WTC11 (cell line): ENCODE measurements at regions not wholly inside any gene's neighbourhood (a gene's known extent, or its start where the extent isn't known, plus 50 kb on each side); places are given as distances from the start of the nearest gene placed in this dataset.

Source experiments
- ATAC-seq: fragments of 200-7000 bp; cut with Tn5 transposase; 2 replicates; pipeline ENCODE4 v1.10.0; 2021; ENCODE audit warnings: mild to moderate bottlenecking, moderate library complexity
- CTCF ChIA-PET: fragments of 300-600 bp; sonication (Branson Sonifier 250); formaldehyde crosslinking; loops from one replicate; lab custom pipeline; 2021; ENCODE audit warnings: antibody characterized with exemption; lab: Charles Lee
- POLR2A ChIA-PET: fragments of 350-600 bp; sonication (Branson Sonifier 250); formaldehyde crosslinking; loops from one replicate; lab custom pipeline; 2021; ENCODE audit warnings: antibody characterized with exemption; lab: Charles Lee
- DNase-seq: peaks from one replicate; pipeline ENCODE4 v3.0.0; 2021; ENCODE audit warnings: low spot score
- H3K27ac Mint-ChIP-seq: 2 replicates; pipeline ENCODE4 v1.8.0; 2021; ENCODE audit warnings: mixed read lengths
- H3K27me3 Mint-ChIP-seq: 2 replicates; pipeline ENCODE4 v1.8.0; 2021; ENCODE audit warnings: low read depth, mild to moderate bottlenecking, moderate library complexity, mixed read lengths
- H3K36me3 Mint-ChIP-seq: 2 replicates; pipeline ENCODE4 v1.8.0; 2021; ENCODE audit warnings: mixed read lengths
- H3K4me1 Mint-ChIP-seq: 2 replicates; pipeline ENCODE4 v1.8.0; 2022; ENCODE audit warnings: mixed read lengths
- H3K4me3 Mint-ChIP-seq: 2 replicates; pipeline ENCODE4 v1.8.0; 2021; ENCODE audit warnings: mild to moderate bottlenecking, moderate library complexity, mixed read lengths
- H3K9me3 Mint-ChIP-seq: 2 replicates; pipeline ENCODE4 v1.8.0; 2021; ENCODE audit warnings: mixed read lengths
- AR ChIP-seq: fragments of 250-450 bp; sonication (Bioruptor Pico); IDR thresholded peaks from 2 replicates; pipeline ENCODE4 v1.9.0; 2021; ENCODE audit warnings: mild to moderate bottlenecking
- ATF1 ChIP-seq: sonication (generic); formaldehyde crosslinking; IDR thresholded peaks from 2 replicates; pipeline ENCODE4 v1.8.1; 2023; ENCODE audit warnings: mild to moderate bottlenecking, moderate library complexity, missing genetic modification reagents
- ATF2 ChIP-seq: sonication (generic); formaldehyde crosslinking; IDR thresholded peaks from 2 replicates; pipeline ENCODE4 v1.8.1; 2022; ENCODE audit warnings: low read depth, missing genetic modification reagents, borderline replicate concordance
- E2F5 ChIP-seq: sonication (generic); formaldehyde crosslinking; IDR thresholded peaks from 2 replicates; pipeline ENCODE4 v1.8.1; 2022; ENCODE audit warnings: mild to moderate bottlenecking, moderate library complexity, missing genetic modification reagents
- ELF4 ChIP-seq: sonication (generic); formaldehyde crosslinking; IDR thresholded peaks from 2 replicates; pipeline ENCODE4 v1.8.1; 2022; ENCODE audit warnings: low read depth, mild to moderate bottlenecking, moderate library complexity, missing genetic modification reagents
- ETV6 ChIP-seq: sonication (generic); formaldehyde crosslinking; IDR thresholded peaks from 2 replicates; pipeline ENCODE4 v1.8.1; 2022; ENCODE audit warnings: mild to moderate bottlenecking, missing genetic modification reagents
- FOXP4 ChIP-seq: sonication (generic); formaldehyde crosslinking; IDR thresholded peaks from 2 replicates; pipeline ENCODE4 v1.8.0; 2022; ENCODE audit warnings: mild to moderate bottlenecking, missing genetic modification reagents
- GABPB1 ChIP-seq: sonication (generic); formaldehyde crosslinking; IDR thresholded peaks from 2 replicates; pipeline ENCODE4 v1.8.1; 2023; ENCODE audit warnings: mild to moderate bottlenecking, missing genetic modification reagents
- MXD4 ChIP-seq: fragments of 250-450 bp; sonication (Bioruptor Pico); IDR thresholded peaks from 2 replicates; pipeline ENCODE4 v1.8.0; 2021; ENCODE audit warnings: mild to moderate bottlenecking, moderate library complexity, borderline replicate concordance
- NFATC4 ChIP-seq: fragments of 250-450 bp; sonication (Bioruptor Pico); IDR thresholded peaks from 2 replicates; pipeline ENCODE4 v1.9.0; 2021; ENCODE audit warnings: mild to moderate bottlenecking
- NFE2L1 ChIP-seq: sonication (generic); formaldehyde crosslinking; IDR thresholded peaks from 2 replicates; pipeline ENCODE4 v1.8.1; 2023; ENCODE audit warnings: missing genetic modification reagents
- NR1H2 ChIP-seq: sonication (generic); formaldehyde crosslinking; IDR thresholded peaks from 2 replicates; pipeline ENCODE4 v1.9.0; 2021; ENCODE audit warnings: mild to moderate bottlenecking, moderate library complexity, missing genetic modification reagents
- SMAD3 ChIP-seq: sonication (generic); formaldehyde crosslinking; IDR thresholded peaks from 2 replicates; pipeline ENCODE4 v1.8.0; 2022; ENCODE audit warnings: missing genetic modification reagents, mild to moderate bottlenecking, borderline replicate concordance
- SMAD4 ChIP-seq: sonication (generic); formaldehyde crosslinking; IDR thresholded peaks from 2 replicates; pipeline ENCODE4 v1.8.0; 2022; ENCODE audit warnings: mild to moderate bottlenecking, missing genetic modification reagents
- SOX15 ChIP-seq: fragments of 250-450 bp; sonication (Bioruptor Pico); IDR thresholded peaks from 2 replicates; pipeline ENCODE4 v1.9.0; 2021; ENCODE audit warnings: mild to moderate bottlenecking
- SP1 ChIP-seq: sonication (generic); formaldehyde crosslinking; conservative IDR thresholded peaks from 2 replicates; pipeline ENCODE4 v1.8.1; 2022; ENCODE audit warnings: missing genetic modification reagents
- TEAD4 ChIP-seq: sonication (generic); formaldehyde crosslinking; IDR thresholded peaks from 2 replicates; pipeline ENCODE4 v1.8.0; 2022; ENCODE audit warnings: mild to moderate bottlenecking, missing genetic modification reagents
- USF1 ChIP-seq: sonication (generic); formaldehyde crosslinking; IDR thresholded peaks from 2 replicates; pipeline ENCODE4 v1.8.0; 2022; ENCODE audit warnings: mild to moderate bottlenecking, missing genetic modification reagents
- USF2 ChIP-seq: sonication (generic); formaldehyde crosslinking; IDR thresholded peaks from 2 replicates; pipeline ENCODE4 v1.8.1; 2023; ENCODE audit warnings: mild to moderate bottlenecking, missing genetic modification reagents, moderate library complexity
- ZBTB21 ChIP-seq: sonication (generic); formaldehyde crosslinking; IDR thresholded peaks from 2 replicates; pipeline ENCODE4 v1.8.1; 2023; ENCODE audit warnings: mild to moderate bottlenecking, missing genetic modification reagents, borderline replicate concordance
- ZBTB43 ChIP-seq: sonication (generic); formaldehyde crosslinking; IDR thresholded peaks from 2 replicates; pipeline ENCODE4 v1.8.1; 2023; ENCODE audit warnings: mild to moderate bottlenecking, missing genetic modification reagents
- ZNF219 ChIP-seq: sonication (generic); formaldehyde crosslinking; IDR thresholded peaks from 2 replicates; pipeline ENCODE4 v1.8.0; 2023; ENCODE audit warnings: missing genetic modification reagents, mild to moderate bottlenecking, borderline replicate concordance
- ZNF263 ChIP-seq: sonication (generic); formaldehyde crosslinking; IDR thresholded peaks from 2 replicates; pipeline ENCODE4 v1.8.1; 2022; ENCODE audit warnings: low read depth, mild to moderate bottlenecking, moderate library complexity, missing genetic modification reagents
- ZNF317 ChIP-seq: sonication (generic); formaldehyde crosslinking; IDR thresholded peaks from 2 replicates; pipeline ENCODE4 v1.8.1; 2023; ENCODE audit warnings: low read depth, mild to moderate bottlenecking, moderate library complexity, missing genetic modification reagents, borderline replicate concordance
- ZNF416 ChIP-seq: fragments of 250-450 bp; sonication (Bioruptor Pico); IDR thresholded peaks from 2 replicates; pipeline ENCODE4 v1.9.0; 2021; ENCODE audit warnings: mild to moderate bottlenecking, inconsistent platforms
- ZNF423 ChIP-seq: fragments of 250-450 bp; sonication (Bioruptor Pico); IDR thresholded peaks from 2 replicates; pipeline ENCODE4 v2.1.2; 2022; ENCODE audit warnings: mild to moderate bottlenecking, moderate library complexity
- ZNF425 ChIP-seq: fragments of 250-450 bp; sonication (Bioruptor Pico); conservative IDR thresholded peaks from 2 replicates; pipeline ENCODE4 v1.9.0; 2021; ENCODE audit warnings: mild to moderate bottlenecking

- H3K9me3 Mint-ChIP-seq, result no peaks in the 10 kb centered on the region
- H3K4me3 Mint-ChIP-seq, result no peak overlapping the region
- ATAC-seq, result no peak
- TF ChIP-seq ZNF423 (CRISPR knock-in tag) (no peak), USF2 (CRISPR knock-in tag) (no peak), NFE2L1 (no peak), NFATC4 (CRISPR knock-in tag) (no peak), ZBTB43 (CRISPR knock-in tag) (no peak), ZNF219 (CRISPR knock-in tag) (no peak), SOX15 (no peak), ZNF425 (no peak), TEAD4 (no peak), NR1H2 (CRISPR knock-in tag) (no peak), ELF4 (CRISPR knock-in tag) (no peak), E2F5 (no peak), ATF2 (no peak), FOXP4 (no peak), ZNF317 (CRISPR knock-in tag) (no peak), ETV6 (CRISPR knock-in tag) (no peak), ZNF416 (CRISPR knock-in tag) (no peak)
- TF ChIP-seq, all 79 proteins: peak for 0
- H3K4me1 Mint-ChIP-seq, result peaks cover 16% of the 10 kb centered on the region; the same call in 1 of the 2 replicates
- no peaks in the 10 kb centered on the region for H3K36me3 Mint-ChIP-seq
- DNase-seq, result no peak
- POLR2A ChIA-PET, result no interaction called here
- CTCF ChIA-PET, result no interaction called here
- H3K27ac Mint-ChIP-seq, result no peak overlapping the region
- H3K27me3 Mint-ChIP-seq, result no peaks in the 10 kb centered on the region
Observed at GRCh38 chr5:129384193-129384592, 75.9 kb upstream of the ADAMTS19 start.

GRCh38 chr5:129384736-129385135 lies 75.4 kb upstream of the ADAMTS19 start:
- H3K9me3 Mint-ChIP-seq, result no peaks in the 10 kb centered on the region
- POLR2A ChIA-PET, result no interaction called here
- TF ChIP-seq GABPB1 (CRISPR knock-in tag), result no peak
- no peak for TF ChIP-seq MXD4
- no peak for TF ChIP-seq NR1H2 (CRISPR knock-in tag)
- TF ChIP-seq ZBTB21 (CRISPR knock-in tag), result no peak
- TF ChIP-seq ATF1 (CRISPR knock-in tag), result no peak
- no peak for TF ChIP-seq SP1
- TF ChIP-seq ZNF263, result no peak
- no peak for TF ChIP-seq SMAD3 (CRISPR knock-in tag)
- TF ChIP-seq AR (CRISPR knock-in tag), result no peak
- TF ChIP-seq SMAD4 (CRISPR knock-in tag), result no peak
- TF ChIP-seq USF1 (CRISPR knock-in tag), result no peak
- TF ChIP-seq, all 79 proteins: peak for 0
- no peak for ATAC-seq
- Mint-ChIP-seq H3K4me3 (no peak overlapping the region), H3K36me3 (no peaks in the 10 kb centered on the region), H3K27me3 (no peaks in the 10 kb centered on the region), H3K27ac (no peak overlapping the region), H3K4me1 (peaks cover 11% of the 10 kb centered on the region; the same call in 1 of the 2 replicates)
- DNase-seq, result no peak
- CTCF ChIA-PET, result no interaction called here
